GM12874 (cell line): ENCODE measurements at regions not wholly inside any gene's neighbourhood (a gene's known extent, or its start where the extent isn't known, plus 50 kb on each side); places are given as distances from the start of the nearest gene placed in this dataset.

Experiments used
- CTCF ChIP-seq: IDR thresholded peaks from 2 replicates; pipeline ENCODE4 v1.5.1; 2011; ENCODE audit warnings: low read depth, mild to moderate bottlenecking, control low read depth, low read length, moderate library complexity; ENCODE audit not compliant: insufficient read depth

DNA sequence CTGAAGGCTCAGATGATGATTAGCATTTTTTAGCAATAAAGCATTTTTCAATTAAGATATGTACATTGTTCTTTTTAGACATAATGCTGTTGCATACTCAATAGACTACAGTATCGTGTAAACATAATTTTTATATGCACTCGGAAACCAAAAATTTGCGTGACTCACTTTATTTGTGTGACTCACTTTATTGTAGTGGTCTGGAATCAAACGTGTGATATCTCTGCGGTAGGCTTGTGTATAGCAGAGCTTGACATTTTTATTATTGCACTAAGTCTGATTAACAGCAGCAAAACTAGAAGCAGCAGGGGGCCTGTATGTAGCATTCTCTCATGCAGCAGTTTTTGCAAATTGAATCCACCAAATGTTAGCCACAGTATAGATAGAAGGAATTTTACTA, 119.1 kb upstream of the PRDX4 start:
- TF ChIP-seq CTCF, result no peak

- TF ChIP-seq CTCF, result no peak
Observed at GRCh38 chrX:23552303-23552702, 115.0 kb upstream of the PRDX4 start.

DNA sequence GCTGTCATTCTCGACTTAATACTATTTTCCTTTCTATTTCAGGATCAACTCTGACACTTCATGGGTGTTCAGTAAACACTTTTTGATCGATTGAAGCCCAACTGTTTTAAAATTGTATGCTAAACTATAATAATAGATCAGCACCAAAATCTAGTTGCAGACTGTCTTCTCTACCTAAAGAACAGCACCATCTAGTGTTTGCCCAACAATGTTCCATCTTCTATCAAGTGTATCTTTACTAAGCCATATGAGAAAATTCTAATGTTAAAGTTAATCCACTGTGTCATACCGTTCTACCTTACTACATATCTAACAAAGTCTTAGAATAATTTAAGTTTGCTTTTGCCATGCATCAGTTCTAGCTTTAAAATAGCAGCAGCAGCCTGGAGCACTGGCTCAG, 113.0 kb upstream of the PRDX4 start:
- 0 out of 2 replicates have a peak, but pooled peaks have one; percentile 20 for TF ChIP-seq CTCF

- TF ChIP-seq CTCF, result no peak
Observed at GRCh38 chrX:23557070-23557469, 110.2 kb upstream of the PRDX4 start.

DNA sequence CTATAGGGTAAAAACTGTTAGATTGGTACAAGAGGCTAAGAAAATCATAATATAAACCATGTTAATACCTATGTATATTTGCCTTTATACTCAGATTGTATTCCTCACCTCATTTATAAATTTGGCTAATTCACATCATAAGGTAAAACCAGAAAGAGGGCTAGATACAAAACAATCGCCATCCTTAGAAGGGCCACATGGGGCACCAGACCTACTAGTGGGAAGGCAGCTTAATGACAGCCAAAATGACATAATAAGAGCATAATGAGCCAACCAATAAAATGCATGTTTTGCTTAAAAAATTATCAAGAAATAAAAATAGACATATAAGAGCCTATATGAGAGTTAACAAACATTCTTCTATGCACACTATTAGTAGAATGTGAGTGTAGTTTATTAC, 107.3 kb upstream of the PRDX4 start:
- TF ChIP-seq CTCF, result no peak

GRCh38 chrX:23570674-23571343, 96.5 kb upstream of the PRDX4 start:
- no peak for TF ChIP-seq CTCF

DNA sequence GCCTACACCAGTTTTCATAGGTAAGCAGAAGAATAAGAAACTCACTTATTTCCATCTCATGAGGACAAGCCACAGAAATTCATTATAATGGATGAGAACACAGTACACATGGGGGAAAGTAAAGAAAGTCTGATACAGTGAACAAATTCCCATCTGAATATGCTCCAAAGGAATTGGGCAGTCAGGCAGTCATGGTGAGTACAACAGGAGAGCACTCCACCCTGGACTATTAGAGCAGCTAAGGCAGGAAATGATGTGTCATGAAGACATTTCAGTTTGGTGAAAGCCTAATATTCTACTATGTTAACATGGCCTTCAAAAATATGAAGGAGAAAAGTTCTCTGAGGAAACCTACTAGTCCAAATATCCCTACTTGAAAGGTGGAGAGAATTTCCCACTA, 92.0 kb upstream of the PRDX4 start:
- no peak for TF ChIP-seq CTCF
